ENCODE measurements at regions not wholly inside any gene's neighbourhood (a gene's known extent, or its start where the extent isn't known, plus 50 kb on each side); places are given as distances from the start of the nearest gene placed in this dataset.

GRCh38 chr9:86837345-86837744 is 110.0 kb downstream of the GAS1 start:
- H3K4me3 ChIP-seq (ENCODE audit: low read depth, low read length), result no peak overlapping the region
- no peak for DNase-seq (ENCODE audit: low read depth)
- no peak for TF ChIP-seq CTCF (IDR thresholded peaks at IDR 0.05; ENCODE audit: insufficient read depth, low read depth, low read length)

- H3K4me3 ChIP-seq (ENCODE audit: low read depth, low read length), result no peak overlapping the region
- TF ChIP-seq CTCF (IDR thresholded peaks at IDR 0.05; ENCODE audit: insufficient read depth, low read depth, low read length), result no peak
- DNase-seq (ENCODE audit: low read depth), result no peak
Measured at GRCh38 chr9:86836797-86837196, 110.5 kb downstream of the GAS1 start.

GRCh38 chr9:86836266-86836665 is 111.0 kb downstream of the GAS1 start:
- no peak overlapping the region for H3K4me3 ChIP-seq (ENCODE audit: low read depth, low read length)
- no peak for DNase-seq (ENCODE audit: low read depth)
- no peak for TF ChIP-seq CTCF (IDR thresholded peaks at IDR 0.05; ENCODE audit: insufficient read depth, low read depth, low read length)

GRCh38 chr9:86830356-86830755 is 117.0 kb downstream of the GAS1 start:
- DNase-seq (ENCODE audit: low read depth), result no peak
- no peak for TF ChIP-seq CTCF (IDR thresholded peaks at IDR 0.05; ENCODE audit: insufficient read depth, low read depth, low read length)
- H3K4me3 ChIP-seq (ENCODE audit: low read depth, low read length), result no peak overlapping the region

- DNase-seq (ENCODE audit: low read depth), result no peak
- no peak for TF ChIP-seq CTCF (IDR thresholded peaks at IDR 0.05; ENCODE audit: insufficient read depth, low read depth, low read length)
- no peak overlapping the region for H3K4me3 ChIP-seq (ENCODE audit: low read depth, low read length)
Measured at GRCh38 chr9:86829496-86830046, 117.7 kb downstream of the GAS1 start.

- TF ChIP-seq CTCF (IDR thresholded peaks at IDR 0.05; ENCODE audit: insufficient read depth, low read depth, low read length), result no peak
- no peak overlapping the region for H3K4me3 ChIP-seq (ENCODE audit: low read depth, low read length)
- DNase-seq (ENCODE audit: low read depth), result no peak
Measured at GRCh38 chr9:86828631-86829030, 118.7 kb downstream of the GAS1 start.

- no peak for TF ChIP-seq CTCF (IDR thresholded peaks at IDR 0.05; ENCODE audit: insufficient read depth, low read depth, low read length)
- DNase-seq (ENCODE audit: low read depth), result peak; percentile 28
- H3K4me3 ChIP-seq (ENCODE audit: low read depth, low read length), result no peak overlapping the region
Measured at GRCh38 chr9:86827893-86828292, 119.4 kb downstream of the GAS1 start.

Data from fibroblast of villous mesenchyme (primary cell).